ENCODE measurements at regions not wholly inside any gene's neighbourhood (a gene's known extent, or its start where the extent isn't known, plus 50 kb on each side); places are given as distances from the start of the nearest gene placed in this dataset.

DNA sequence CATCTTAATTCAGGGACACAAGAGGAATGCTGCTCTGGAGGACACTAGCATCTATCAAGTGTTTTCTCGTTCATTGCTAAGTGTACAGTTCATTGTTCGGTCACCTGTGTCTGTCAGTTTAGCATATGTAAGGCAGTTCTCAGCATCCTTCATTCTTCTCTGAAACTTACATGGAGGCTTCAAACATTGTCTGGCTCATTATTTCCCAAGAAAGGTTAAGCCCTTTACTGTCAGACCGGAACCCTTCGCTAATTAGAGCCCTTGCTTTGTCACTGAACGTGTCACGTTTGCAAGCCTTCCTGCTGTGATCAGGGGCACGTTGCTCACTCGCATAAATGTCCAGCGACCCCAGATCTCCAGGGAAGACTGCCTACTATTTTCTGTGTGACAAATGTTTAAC, 62.3 kb upstream of the RIOK2 start:
- TF ChIP-seq, protein P1, sequence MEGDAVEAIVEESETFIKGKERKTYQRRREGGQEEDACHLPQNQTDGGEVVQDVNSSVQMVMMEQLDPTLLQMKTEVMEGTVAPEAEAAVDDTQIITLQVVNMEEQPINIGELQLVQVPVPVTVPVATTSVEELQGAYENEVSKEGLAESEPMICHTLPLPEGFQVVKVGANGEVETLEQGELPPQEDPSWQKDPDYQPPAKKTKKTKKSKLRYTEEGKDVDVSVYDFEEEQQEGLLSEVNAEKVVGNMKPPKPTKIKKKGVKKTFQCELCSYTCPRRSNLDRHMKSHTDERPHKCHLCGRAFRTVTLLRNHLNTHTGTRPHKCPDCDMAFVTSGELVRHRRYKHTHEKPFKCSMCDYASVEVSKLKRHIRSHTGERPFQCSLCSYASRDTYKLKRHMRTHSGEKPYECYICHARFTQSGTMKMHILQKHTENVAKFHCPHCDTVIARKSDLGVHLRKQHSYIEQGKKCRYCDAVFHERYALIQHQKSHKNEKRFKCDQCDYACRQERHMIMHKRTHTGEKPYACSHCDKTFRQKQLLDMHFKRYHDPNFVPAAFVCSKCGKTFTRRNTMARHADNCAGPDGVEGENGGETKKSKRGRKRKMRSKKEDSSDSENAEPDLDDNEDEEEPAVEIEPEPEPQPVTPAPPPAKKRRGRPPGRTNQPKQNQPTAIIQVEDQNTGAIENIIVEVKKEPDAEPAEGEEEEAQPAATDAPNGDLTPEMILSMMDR (conservative IDR thresholded peaks at IDR 0.05), result no peak
- no peak for TF ChIP-seq ZFX (IDR thresholded peaks at IDR 0.05)

Data from C4-2B (cell line).